Activated naive CD4-positive, alpha-beta T cell treated with anti-CD3 and anti-CD28 coated beads for 36 hours (primary cell): ENCODE measurements at regions not wholly inside any gene's neighbourhood (a gene's known extent, or its start where the extent isn't known, plus 50 kb on each side); places are given as distances from the start of the nearest gene placed in this dataset.
"Not testable (repeated sequence)": the region's sequence is repeated elsewhere in the genome, so short reads cannot be mapped to it uniquely, and the experiment has no call there.

Experiments used
- CTCF ChIA-PET: fragments of 350-600 bp; sonication (Branson Sonifier 250); formaldehyde crosslinking; loops from one replicate; lab custom pipeline; 2021; ENCODE audit warnings: antibody characterized with exemption; lab: Charles Lee
- DNase-seq: peaks from one replicate; pipeline ENCODE4 v3.0.0-alpha.2; 2020
- H3K27ac Mint-ChIP-seq: one replicate; pipeline ENCODE4 v1.8.0; 2021; ENCODE audit warnings: mild to moderate bottlenecking, mixed read lengths
- H3K27me3 Mint-ChIP-seq: one replicate; pipeline ENCODE4 v1.8.0; 2021; ENCODE audit warnings: low read depth, mixed read lengths
- H3K36me3 Mint-ChIP-seq: one replicate; pipeline ENCODE4 v1.8.0; 2021; ENCODE audit warnings: low read depth, mixed read lengths
- H3K4me1 Mint-ChIP-seq: one replicate; pipeline ENCODE4 v1.8.0; 2021; ENCODE audit warnings: low read depth, mixed read lengths
- H3K4me3 Mint-ChIP-seq: one replicate; pipeline ENCODE4 v1.8.0; 2021; ENCODE audit warnings: mild to moderate bottlenecking, moderate library complexity, mixed read lengths
- H3K9me3 Mint-ChIP-seq: one replicate; pipeline ENCODE4 v1.8.0; 2021; ENCODE audit warnings: mixed read lengths
- intact Hi-C: fragments of 100-400 bp; cut with micrococcal nuclease; formaldehyde crosslinking; loops from one replicate; pipeline ENCODE4 v1.15.1; 2023

DNA sequence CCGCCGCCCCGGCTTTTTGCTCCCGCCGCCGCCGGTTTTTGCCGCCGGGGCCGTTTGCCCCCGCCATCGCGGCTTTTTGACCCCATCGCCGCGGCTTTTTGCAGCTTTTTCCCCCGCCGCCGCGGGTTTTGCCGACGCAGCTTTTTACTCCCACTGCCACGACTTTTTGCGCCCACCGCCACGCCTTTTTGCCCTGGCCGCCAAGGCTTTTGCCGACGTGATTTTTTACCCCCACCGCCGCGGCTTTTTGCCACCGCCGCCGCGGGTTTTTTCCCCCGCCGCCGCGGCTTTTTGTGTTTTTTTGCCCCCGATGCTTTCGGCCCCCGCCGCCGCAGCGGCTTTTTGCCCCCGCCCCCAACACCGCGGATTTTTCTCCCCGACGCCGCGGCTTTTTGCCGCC, 5001.9 kb upstream of the OR11H1 start:
- H3K4me3 Mint-ChIP-seq, H3K4me1 Mint-ChIP-seq, intact Hi-C loops, H3K36me3 Mint-ChIP-seq, CTCF ChIA-PET, H3K9me3 Mint-ChIP-seq, H3K27ac Mint-ChIP-seq, DNase-seq, H3K27me3 Mint-ChIP-seq: not testable (repeated sequence)

DNA sequence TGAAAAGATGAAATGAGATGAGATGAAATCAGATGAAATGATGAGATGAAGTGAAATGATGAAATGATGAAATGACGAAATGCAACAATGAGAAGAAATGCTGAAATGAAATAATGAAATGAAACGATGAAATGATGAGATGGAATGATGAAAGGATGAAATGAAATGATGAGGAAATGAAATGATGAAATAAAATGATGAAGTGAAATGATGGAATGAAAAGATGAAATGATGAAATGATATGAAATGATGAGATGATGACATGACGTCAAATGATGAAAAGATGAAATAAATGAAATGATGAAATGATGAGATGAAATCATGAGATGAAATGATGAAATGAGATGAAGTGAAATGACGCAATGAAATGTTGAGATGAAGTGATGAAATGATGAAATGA, 4996.9 kb upstream of the OR11H1 start:
- intact Hi-C loops, H3K4me1 Mint-ChIP-seq: not testable (repeated sequence)

DNA sequence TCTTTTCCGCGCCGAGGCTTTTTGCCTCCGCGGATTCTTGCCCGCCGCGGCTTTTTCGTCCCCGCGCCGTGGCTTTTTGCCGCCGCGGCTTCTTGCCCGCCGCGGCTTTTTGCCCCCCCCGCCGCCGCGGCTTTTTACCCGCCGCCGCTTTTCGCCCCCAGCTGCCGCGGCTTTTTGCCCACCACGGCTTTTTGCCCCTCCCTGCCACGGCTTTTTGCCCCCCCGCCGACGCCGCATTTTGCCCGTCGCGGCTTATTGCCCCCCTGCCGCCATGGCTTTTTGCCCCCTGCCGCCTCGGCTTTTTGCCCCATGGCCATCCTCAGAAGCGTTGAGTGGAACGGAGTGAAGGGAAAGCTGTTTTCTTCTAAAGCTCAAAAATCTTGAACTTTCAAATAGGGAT, 4955.5 kb upstream of the OR11H1 start:
- H3K4me1 Mint-ChIP-seq, H3K36me3 Mint-ChIP-seq, intact Hi-C loops, H3K27ac Mint-ChIP-seq, DNase-seq, CTCF ChIA-PET, H3K4me3 Mint-ChIP-seq, H3K27me3 Mint-ChIP-seq, H3K9me3 Mint-ChIP-seq: not testable (repeated sequence)

More for the DNA sequence above, 4996.9 kb upstream of the OR11H1 start:
- H3K27ac Mint-ChIP-seq, CTCF ChIA-PET, H3K27me3 Mint-ChIP-seq, H3K4me3 Mint-ChIP-seq, H3K9me3 Mint-ChIP-seq, H3K36me3 Mint-ChIP-seq, DNase-seq: not testable (repeated sequence)

DNA sequence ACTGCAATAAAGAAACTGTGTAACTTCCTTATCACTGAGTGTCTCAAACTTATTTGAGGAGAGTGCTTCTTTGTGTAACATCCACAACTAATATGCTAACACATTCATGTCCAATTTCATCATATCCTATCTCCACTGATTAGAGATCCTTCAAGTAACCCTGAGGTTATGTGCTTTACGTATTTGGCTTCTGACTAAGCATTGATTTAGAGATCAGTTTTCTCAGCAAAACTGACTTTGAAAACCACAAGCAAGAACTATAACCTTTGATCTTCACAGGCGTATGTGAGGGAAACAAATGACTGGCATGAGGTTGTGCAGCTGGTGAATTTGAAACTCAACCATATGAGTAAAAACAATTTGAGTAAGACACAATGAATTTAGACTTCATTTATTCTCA, 4926.9 kb upstream of the OR11H1 start:
- H3K27ac Mint-ChIP-seq, H3K27me3 Mint-ChIP-seq, H3K36me3 Mint-ChIP-seq, intact Hi-C loops, H3K4me1 Mint-ChIP-seq, CTCF ChIA-PET, H3K4me3 Mint-ChIP-seq, DNase-seq, H3K9me3 Mint-ChIP-seq: not testable (repeated sequence)

- H3K36me3 Mint-ChIP-seq, H3K4me1 Mint-ChIP-seq, H3K9me3 Mint-ChIP-seq, CTCF ChIA-PET, H3K4me3 Mint-ChIP-seq, intact Hi-C loops, H3K27ac Mint-ChIP-seq, DNase-seq, H3K27me3 Mint-ChIP-seq: not testable (repeated sequence)
Observed at GRCh38 chr22:10631961-10632360, 4896.0 kb upstream of the OR11H1 start.

DNA sequence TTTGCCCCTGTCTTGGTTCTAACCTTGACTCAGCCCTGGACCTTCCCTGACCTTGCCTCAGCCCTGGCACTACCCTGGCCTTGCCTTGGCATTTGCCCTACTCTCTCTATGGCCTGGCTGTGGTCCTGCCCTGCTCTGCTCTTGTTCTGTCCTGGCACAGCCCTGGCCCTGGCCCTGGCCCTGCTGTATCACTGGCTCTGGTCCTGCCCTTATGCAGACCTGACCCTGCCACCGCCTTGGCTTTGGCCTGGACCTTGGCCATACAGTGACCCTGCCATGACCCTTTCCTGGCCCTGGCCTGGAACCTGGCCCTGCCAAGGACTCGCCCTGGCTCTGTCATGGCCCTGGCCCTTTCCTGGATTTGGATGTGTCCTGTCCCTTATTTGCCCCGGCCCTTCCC, 4892.7 kb upstream of the OR11H1 start:
- intact Hi-C loops, H3K36me3 Mint-ChIP-seq, H3K4me3 Mint-ChIP-seq, CTCF ChIA-PET, H3K4me1 Mint-ChIP-seq, H3K27ac Mint-ChIP-seq, DNase-seq, H3K9me3 Mint-ChIP-seq, H3K27me3 Mint-ChIP-seq: not testable (repeated sequence)

DNA sequence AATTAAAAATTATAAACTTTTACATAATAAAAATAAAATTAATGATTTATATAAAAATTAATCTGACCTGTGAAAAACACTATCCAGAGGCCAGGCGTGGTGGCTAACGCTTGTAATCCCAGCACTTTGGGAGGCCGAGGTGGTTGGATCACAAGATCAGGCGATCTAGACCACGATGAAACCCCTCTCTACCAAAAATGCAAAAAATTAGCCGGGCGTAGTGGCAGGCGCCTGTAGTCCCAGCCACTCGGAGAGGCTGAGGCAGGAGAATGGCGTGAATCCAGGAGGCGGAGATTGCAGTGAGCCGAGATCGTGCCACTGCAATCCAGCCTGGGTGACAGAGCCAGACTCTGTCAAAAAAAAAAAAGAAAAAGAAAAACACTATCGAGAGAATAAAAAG, 4865.2 kb upstream of the OR11H1 start:
- H3K4me1 Mint-ChIP-seq, DNase-seq, H3K9me3 Mint-ChIP-seq, CTCF ChIA-PET, H3K27me3 Mint-ChIP-seq, H3K36me3 Mint-ChIP-seq, H3K27ac Mint-ChIP-seq, H3K4me3 Mint-ChIP-seq, intact Hi-C loops: not testable (repeated sequence)

DNA sequence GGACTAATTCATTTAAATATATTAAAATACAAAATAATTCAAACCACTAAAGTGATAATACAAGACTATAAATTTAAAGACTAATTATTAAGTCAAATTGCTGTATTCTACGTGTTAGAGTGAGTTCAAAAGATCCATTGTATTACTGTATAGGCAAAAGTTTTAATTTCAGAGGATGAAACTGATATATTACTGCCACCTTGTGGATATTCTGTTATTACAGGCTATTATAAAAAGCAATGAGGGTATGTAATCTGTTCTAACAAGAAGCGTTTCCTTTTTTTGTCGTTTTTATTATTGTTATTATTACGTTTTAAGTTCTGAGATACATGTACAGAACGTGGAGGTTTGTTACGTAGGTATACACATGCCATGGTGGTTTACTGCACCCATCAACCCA, 4854.9 kb upstream of the OR11H1 start:
- DNase-seq, H3K4me3 Mint-ChIP-seq, H3K27me3 Mint-ChIP-seq, CTCF ChIA-PET, H3K4me1 Mint-ChIP-seq, H3K36me3 Mint-ChIP-seq, H3K27ac Mint-ChIP-seq, H3K9me3 Mint-ChIP-seq, intact Hi-C loops: not testable (repeated sequence)

DNA sequence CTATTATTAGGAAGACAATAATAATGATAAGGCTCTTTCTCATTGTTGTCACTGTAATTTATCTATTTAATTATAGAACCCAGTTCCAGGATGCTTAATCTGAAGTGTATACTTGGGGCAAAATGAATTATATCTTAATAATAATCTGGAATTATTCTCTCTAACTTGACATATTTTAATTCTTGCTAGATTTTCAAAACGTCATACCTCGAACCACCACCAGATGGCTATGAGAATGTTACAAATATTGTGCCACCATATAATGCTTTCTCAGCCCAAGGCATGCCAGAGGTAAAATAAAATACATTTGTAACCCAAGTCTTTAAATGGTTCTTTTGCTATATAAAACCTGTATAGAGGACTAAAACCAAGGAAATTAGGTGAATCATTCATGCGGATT, 4849.3 kb upstream of the OR11H1 start:
- H3K27me3 Mint-ChIP-seq, H3K27ac Mint-ChIP-seq, H3K36me3 Mint-ChIP-seq, intact Hi-C loops, H3K9me3 Mint-ChIP-seq, CTCF ChIA-PET, H3K4me3 Mint-ChIP-seq, DNase-seq, H3K4me1 Mint-ChIP-seq: not testable (repeated sequence)

- intact Hi-C loops, H3K9me3 Mint-ChIP-seq, DNase-seq, H3K4me1 Mint-ChIP-seq, H3K4me3 Mint-ChIP-seq, CTCF ChIA-PET, H3K27ac Mint-ChIP-seq, H3K27me3 Mint-ChIP-seq, H3K36me3 Mint-ChIP-seq: not testable (repeated sequence)
Observed at GRCh38 chr22:10685436-10685835, 4842.6 kb upstream of the OR11H1 start.

- H3K9me3 Mint-ChIP-seq, H3K36me3 Mint-ChIP-seq, H3K4me1 Mint-ChIP-seq, CTCF ChIA-PET, DNase-seq, H3K27me3 Mint-ChIP-seq, H3K27ac Mint-ChIP-seq, intact Hi-C loops, H3K4me3 Mint-ChIP-seq: not testable (repeated sequence)
Observed at GRCh38 chr22:10687256-10687655, 4840.7 kb upstream of the OR11H1 start.

DNA sequence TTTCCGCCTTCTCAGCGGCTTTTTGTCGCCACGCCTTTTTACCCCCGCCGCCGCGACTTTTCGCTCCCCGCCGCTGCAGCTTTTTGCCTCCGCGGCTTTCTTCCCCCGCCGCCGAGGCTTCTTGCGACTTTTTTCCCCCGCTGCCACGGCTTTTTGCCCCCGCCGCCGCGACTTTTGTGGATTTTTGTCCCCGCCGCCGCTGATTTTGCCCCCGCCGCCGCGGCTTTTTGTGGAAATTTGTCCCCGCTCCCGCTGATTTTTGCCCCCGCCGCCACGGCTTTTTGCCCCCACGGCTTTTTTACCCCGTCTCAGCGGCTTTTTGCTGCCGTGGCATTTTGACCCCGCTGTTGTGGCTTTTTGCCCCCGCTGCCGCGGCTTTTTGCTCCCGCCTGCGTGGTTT, 4829.2 kb upstream of the OR11H1 start:
- H3K27me3 Mint-ChIP-seq, intact Hi-C loops, H3K4me3 Mint-ChIP-seq, H3K9me3 Mint-ChIP-seq, H3K4me1 Mint-ChIP-seq, H3K36me3 Mint-ChIP-seq, DNase-seq, CTCF ChIA-PET, H3K27ac Mint-ChIP-seq: not testable (repeated sequence)

DNA sequence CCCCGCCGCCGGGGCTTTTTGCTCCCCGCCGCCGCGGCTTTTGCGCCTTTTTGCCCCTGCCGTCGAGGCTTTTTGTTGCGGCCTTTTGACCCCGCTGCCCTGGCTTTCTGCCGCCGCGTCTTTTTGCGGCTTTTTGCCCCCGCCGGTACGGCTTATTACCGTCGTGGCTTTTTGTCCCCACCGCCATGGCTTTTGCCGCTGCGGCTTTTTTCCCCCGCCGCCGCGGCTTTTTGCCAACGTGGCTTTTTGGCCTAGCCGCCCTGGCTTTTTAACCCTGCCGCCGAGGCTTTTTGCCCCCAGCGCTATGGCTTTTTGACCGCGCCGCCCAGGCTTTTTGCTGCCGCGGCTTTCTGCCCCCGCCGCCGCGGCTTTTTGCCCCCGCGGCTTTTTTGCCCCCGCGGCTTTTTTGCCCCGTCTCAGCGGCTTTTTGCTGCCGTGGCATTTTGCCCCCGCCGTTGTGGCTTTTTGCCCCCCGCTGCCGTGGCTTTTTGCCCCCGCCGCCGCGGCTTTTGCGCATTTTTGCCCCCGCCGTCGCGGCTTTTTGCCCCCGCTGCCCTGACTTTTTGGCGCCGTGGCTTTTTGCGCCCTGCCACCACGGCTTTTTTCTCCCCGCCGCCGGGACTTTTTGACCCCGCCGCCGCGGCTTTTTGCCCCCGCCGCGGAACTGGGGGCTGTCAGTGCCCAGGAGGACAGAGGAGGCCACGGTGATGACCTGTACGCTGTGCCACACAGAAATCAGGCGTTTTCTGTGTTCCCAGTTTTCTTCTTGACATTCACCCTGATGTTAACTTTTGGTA, 4828.5 kb upstream of the OR11H1 start:
- H3K36me3 Mint-ChIP-seq, intact Hi-C loops, H3K4me3 Mint-ChIP-seq, H3K27ac Mint-ChIP-seq, H3K27me3 Mint-ChIP-seq, H3K9me3 Mint-ChIP-seq, DNase-seq, H3K4me1 Mint-ChIP-seq, CTCF ChIA-PET: not testable (repeated sequence)
